Activated naive CD8-positive, alpha-beta T cell treated with anti-CD3 and anti-CD28 coated beads, Interleukin-2, amount 50 U/mL, for 24 hours (primary cell): ENCODE measurements at regions not wholly inside any gene's neighbourhood (a gene's known extent, or its start where the extent isn't known, plus 50 kb on each side); places are given as distances from the start of the nearest gene placed in this dataset.
"Not testable (repeated sequence)": the region's sequence is repeated elsewhere in the genome, so short reads cannot be mapped to it uniquely, and the experiment has no call there.

Experiments
- ATAC-seq: fragments of 150-1000 bp; cut with Tn5 transposase; one replicate; pipeline ENCODE4 v1.10.0; 2021
- DNase-seq: peaks from one replicate; pipeline ENCODE4 v3.0.0; 2021
- H3K27ac Mint-ChIP-seq: one replicate; pipeline ENCODE4 v1.8.0; 2021; ENCODE audit warnings: mild to moderate bottlenecking, mixed read lengths
- H3K27me3 Mint-ChIP-seq: one replicate; pipeline ENCODE4 v1.8.0; 2021; ENCODE audit warnings: mixed read lengths
- H3K36me3 Mint-ChIP-seq: one replicate; pipeline ENCODE4 v1.8.0; 2021; ENCODE audit warnings: low read depth, mixed read lengths
- H3K4me1 Mint-ChIP-seq: one replicate; pipeline ENCODE4 v1.8.0; 2021; ENCODE audit warnings: mixed read lengths
- H3K4me3 Mint-ChIP-seq: one replicate; pipeline ENCODE4 v1.8.0; 2021; ENCODE audit warnings: mild to moderate bottlenecking, moderate library complexity, mixed read lengths
- H3K9me3 Mint-ChIP-seq: one replicate; pipeline ENCODE4 v1.8.0; 2021; ENCODE audit warnings: mixed read lengths

- Mint-ChIP-seq H3K9me3 (no peaks in the 10 kb centered on the region), H3K27me3 (peaks cover 11% of the 10 kb centered on the region), H3K27ac (no peak overlapping the region), H3K36me3 (no peaks in the 10 kb centered on the region), H3K4me3 (no peak overlapping the region), H3K4me1 (no peaks in the 10 kb centered on the region)
- no peak for DNase-seq
- no peak for ATAC-seq
These were observed 108.7 kb downstream of the PLCE1 start for GRCh38 chr10:94102436-94102835.

- ATAC-seq (no peak), DNase-seq (no peak)
- H3K9me3 Mint-ChIP-seq: no peaks in the 10 kb centered on the region
- H3K27ac Mint-ChIP-seq: no peak overlapping the region
- peaks cover 5% of the 10 kb centered on the region for H3K27me3 Mint-ChIP-seq
- H3K4me3 Mint-ChIP-seq: no peak overlapping the region
- H3K36me3 Mint-ChIP-seq: no peaks in the 10 kb centered on the region
- no peaks in the 10 kb centered on the region for H3K4me1 Mint-ChIP-seq
These were observed 109.5 kb downstream of the PLCE1 start for GRCh38 chr10:94103192-94103591.

GRCh38 chr10:94103801-94104221 lies 110.1 kb downstream of the PLCE1 start:
- Mint-ChIP-seq H3K4me1 (no peaks in the 10 kb centered on the region), H3K27me3 (peaks cover 7% of the 10 kb centered on the region), H3K36me3 (no peaks in the 10 kb centered on the region), H3K27ac (no peak overlapping the region), H3K4me3 (no peak overlapping the region), H3K9me3 (no peaks in the 10 kb centered on the region)
- ATAC-seq (no peak), DNase-seq (no peak)

GRCh38 chr10:94104316-94105000 lies 110.7 kb downstream of the PLCE1 start:
- H3K27ac Mint-ChIP-seq: no peak overlapping the region
- H3K36me3 Mint-ChIP-seq: no peaks in the 10 kb centered on the region
- H3K4me3 Mint-ChIP-seq: no peak overlapping the region
- DNase-seq (no peak), ATAC-seq (no peak)
- H3K9me3 Mint-ChIP-seq: no peaks in the 10 kb centered on the region
- H3K4me1 Mint-ChIP-seq: no peaks in the 10 kb centered on the region
- H3K27me3 Mint-ChIP-seq: peaks cover 7% of the 10 kb centered on the region

- H3K9me3 Mint-ChIP-seq: no peaks in the 10 kb centered on the region
- no peak overlapping the region for H3K4me3 Mint-ChIP-seq
- DNase-seq: no peak
These were observed 111.5 kb downstream of the PLCE1 start for GRCh38 chr10:94105226-94105625.

GRCh38 chr10:94107191-94107590 lies 113.5 kb downstream of the PLCE1 start:
- H3K9me3 Mint-ChIP-seq: no peaks in the 10 kb centered on the region
- no peak overlapping the region for H3K4me3 Mint-ChIP-seq
- H3K4me1 Mint-ChIP-seq: no peaks in the 10 kb centered on the region
- ATAC-seq (no peak), DNase-seq (no peak)
- H3K27ac Mint-ChIP-seq: no peak overlapping the region
- peaks cover 2% of the 10 kb centered on the region for H3K27me3 Mint-ChIP-seq
- H3K36me3 Mint-ChIP-seq: no peaks in the 10 kb centered on the region

More at GRCh38 chr10:94105226-94105625, 111.5 kb downstream of the PLCE1 start:
- ATAC-seq: no peak
- Mint-ChIP-seq H3K4me1 (no peaks in the 10 kb centered on the region), H3K36me3 (no peaks in the 10 kb centered on the region), H3K27me3 (peaks cover 5% of the 10 kb centered on the region), H3K27ac (no peak overlapping the region)

GRCh38 chr10:94108200-94108599 lies 114.5 kb downstream of the PLCE1 start:
- Mint-ChIP-seq H3K9me3 (no peaks in the 10 kb centered on the region), H3K4me1 (no peaks in the 10 kb centered on the region), H3K27me3 (peaks cover 2% of the 10 kb centered on the region), H3K27ac (no peak overlapping the region), H3K4me3 (no peak overlapping the region), H3K36me3 (no peaks in the 10 kb centered on the region)
- ATAC-seq (peak; percentile 46), DNase-seq (no peak)

GRCh38 chr10:94111367-94111766 lies 117.6 kb downstream of the PLCE1 start:
- DNase-seq (no peak), ATAC-seq (no peak)
- H3K9me3 Mint-ChIP-seq: no peaks in the 10 kb centered on the region
- H3K27ac Mint-ChIP-seq: no peak overlapping the region
- peaks cover 2% of the 10 kb centered on the region for H3K27me3 Mint-ChIP-seq
- H3K4me1 Mint-ChIP-seq: no peaks in the 10 kb centered on the region
- H3K4me3 Mint-ChIP-seq: no peak overlapping the region
- no peaks in the 10 kb centered on the region for H3K36me3 Mint-ChIP-seq

GRCh38 chr10:94112321-94112720 lies 118.6 kb downstream of the PLCE1 start:
- Mint-ChIP-seq H3K9me3 (no peaks in the 10 kb centered on the region), H3K4me3 (no peak overlapping the region), H3K27me3 (peaks cover 2% of the 10 kb centered on the region), H3K27ac (no peak overlapping the region), H3K36me3 (no peaks in the 10 kb centered on the region), H3K4me1 (no peaks in the 10 kb centered on the region)
- no peak for DNase-seq
- no peak for ATAC-seq

GRCh38 chr10:94115725-94116124 lies 122.0 kb downstream of the PLCE1 start:
- peaks cover 4% of the 10 kb centered on the region for H3K9me3 Mint-ChIP-seq
- H3K4me3 Mint-ChIP-seq: no peak overlapping the region
- ATAC-seq (no peak), DNase-seq (no peak)
- no peak overlapping the region for H3K27ac Mint-ChIP-seq
- H3K27me3 Mint-ChIP-seq: no peaks in the 10 kb centered on the region
- H3K4me1 Mint-ChIP-seq: no peaks in the 10 kb centered on the region
- H3K36me3 Mint-ChIP-seq: no peaks in the 10 kb centered on the region

GRCh38 chr10:94116848-94117247 lies 123.1 kb downstream of the PLCE1 start:
- Mint-ChIP-seq H3K4me3 (no peak overlapping the region), H3K27me3 (no peaks in the 10 kb centered on the region), H3K9me3 (peaks cover 4% of the 10 kb centered on the region), H3K27ac (no peak overlapping the region), H3K36me3 (no peaks in the 10 kb centered on the region), H3K4me1 (no peaks in the 10 kb centered on the region)
- no peak for ATAC-seq
- no peak for DNase-seq

- no peaks in the 10 kb centered on the region for H3K4me1 Mint-ChIP-seq
- H3K4me3 Mint-ChIP-seq: no peak overlapping the region
- peaks cover 4% of the 10 kb centered on the region for H3K9me3 Mint-ChIP-seq
- H3K27ac Mint-ChIP-seq: no peak overlapping the region
- no peaks in the 10 kb centered on the region for H3K36me3 Mint-ChIP-seq
- H3K27me3 Mint-ChIP-seq: no peaks in the 10 kb centered on the region
- DNase-seq (no peak), ATAC-seq (no peak)
These were observed 128.5 kb downstream of the PLCE1 start for GRCh38 chr10:94122211-94122610.

- Mint-ChIP-seq H3K27me3 (no peaks in the 10 kb centered on the region), H3K9me3 (peaks cover 3% of the 10 kb centered on the region)
- ATAC-seq: no peak
These were observed 129.7 kb downstream of the PLCE1 start for GRCh38 chr10:94123258-94123995.

GRCh38 chr10:94124147-94124546 lies 130.4 kb downstream of the PLCE1 start:
- not testable (repeated sequence) for H3K27me3 Mint-ChIP-seq, H3K27ac Mint-ChIP-seq, H3K4me1 Mint-ChIP-seq, ATAC-seq, H3K4me3 Mint-ChIP-seq, H3K9me3 Mint-ChIP-seq, DNase-seq, H3K36me3 Mint-ChIP-seq

More at GRCh38 chr10:94123258-94123995, 129.7 kb downstream of the PLCE1 start:
- no peaks in the 10 kb centered on the region for H3K4me1 Mint-ChIP-seq
- H3K36me3 Mint-ChIP-seq: no peaks in the 10 kb centered on the region
- DNase-seq: no peak
- no peak overlapping the region for H3K27ac Mint-ChIP-seq
- H3K4me3 Mint-ChIP-seq: no peak overlapping the region

- DNase-seq, H3K9me3 Mint-ChIP-seq, H3K36me3 Mint-ChIP-seq, H3K4me1 Mint-ChIP-seq, ATAC-seq, H3K27me3 Mint-ChIP-seq, H3K4me3 Mint-ChIP-seq, H3K27ac Mint-ChIP-seq: not testable (repeated sequence)
These were observed 131.5 kb downstream of the PLCE1 start for GRCh38 chr10:94125268-94125667.
